ENCODE measurements at regions not wholly inside any gene's neighbourhood (a gene's known extent, or its start where the extent isn't known, plus 50 kb on each side); places are given as distances from the start of the nearest gene placed in this dataset.

GRCh38 chr1:218224101-218224500, 61.0 kb upstream of the RRP15 start:
- 59% methylated on average over 1 of the region's 1 CpG for WGBS
- no peak for DNase-seq (ENCODE audit: low spot score)
- Histone ChIP-seq H3K36me3 (ENCODE audit: control insufficient read depth in 4 of 4, insufficient read depth in 3 of 4, low read depth in 1 of 4, low read length in 3 of 4) (no peaks in the 10 kb centered on the region), H3K27me3 (ENCODE audit: control insufficient read depth in 4 of 4, insufficient read depth in 4 of 4, low read length in 3 of 4) (peaks cover 0 to 5% (median 0%) of the 10 kb centered on the region in 4 donors), H3K27ac (ENCODE audit: low read depth in 1 of 2, low read length in 2 of 2) (no peak overlapping the region), H3K9ac (ENCODE audit: low read depth in 1 of 2, low read length in 2 of 2) (no peak overlapping the region), H3K4me3 (ENCODE audit: low read depth in 1 of 3, low read length in 3 of 3) (no peak overlapping the region), H3K4me1 (ENCODE audit: control insufficient read depth in 4 of 4, insufficient read depth in 4 of 4, low read length in 3 of 4) (no peaks in the 10 kb centered on the region), H3K9me3 (ENCODE audit: control insufficient read depth in 4 of 4, low read length in 3 of 4) (no peaks in the 10 kb centered on the region)
- TF ChIP-seq YY1 (IDR thresholded peaks at IDR 0.05) (no peak), GABPA (IDR thresholded peaks at IDR 0.05 in 1 of 2, conservative IDR thresholded peaks at IDR 0.05 in 1 of 2) (no peak), ZBTB33 (IDR thresholded peaks at IDR 0.05) (no peak), CTCF (IDR thresholded peaks at IDR 0.05; ENCODE audit: low read depth, low read length, missing input control) (no peak), HNF4A (conservative IDR thresholded peaks at IDR 0.05) (no peak), RAD21 (IDR thresholded peaks at IDR 0.05) (no peak), HNF4G (IDR thresholded peaks at IDR 0.05) (no peak), JUND (IDR thresholded peaks at IDR 0.05) (no peak), FOXA2 (IDR thresholded peaks at IDR 0.05) (no peak), EGR1 (IDR thresholded peaks at IDR 0.05; ENCODE audit: low read depth in 2 of 2) (no peak), TAF1 (conservative IDR thresholded peaks at IDR 0.05) (no peak), FOXA1 (IDR thresholded peaks at IDR 0.05) (no peak), MAX (IDR thresholded peaks at IDR 0.05) (no peak), NR2F2 (IDR thresholded peaks at IDR 0.05) (no peak), SP1 (IDR thresholded peaks at IDR 0.05) (no peak), RXRA (IDR thresholded peaks at IDR 0.05) (no peak)
- TF ChIP-seq, protein P1, sequence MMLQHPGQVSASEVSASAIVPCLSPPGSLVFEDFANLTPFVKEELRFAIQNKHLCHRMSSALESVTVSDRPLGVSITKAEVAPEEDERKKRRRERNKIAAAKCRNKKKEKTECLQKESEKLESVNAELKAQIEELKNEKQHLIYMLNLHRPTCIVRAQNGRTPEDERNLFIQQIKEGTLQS (IDR thresholded peaks at IDR 0.05): no peak
- TF ChIP-seq, protein P2, sequence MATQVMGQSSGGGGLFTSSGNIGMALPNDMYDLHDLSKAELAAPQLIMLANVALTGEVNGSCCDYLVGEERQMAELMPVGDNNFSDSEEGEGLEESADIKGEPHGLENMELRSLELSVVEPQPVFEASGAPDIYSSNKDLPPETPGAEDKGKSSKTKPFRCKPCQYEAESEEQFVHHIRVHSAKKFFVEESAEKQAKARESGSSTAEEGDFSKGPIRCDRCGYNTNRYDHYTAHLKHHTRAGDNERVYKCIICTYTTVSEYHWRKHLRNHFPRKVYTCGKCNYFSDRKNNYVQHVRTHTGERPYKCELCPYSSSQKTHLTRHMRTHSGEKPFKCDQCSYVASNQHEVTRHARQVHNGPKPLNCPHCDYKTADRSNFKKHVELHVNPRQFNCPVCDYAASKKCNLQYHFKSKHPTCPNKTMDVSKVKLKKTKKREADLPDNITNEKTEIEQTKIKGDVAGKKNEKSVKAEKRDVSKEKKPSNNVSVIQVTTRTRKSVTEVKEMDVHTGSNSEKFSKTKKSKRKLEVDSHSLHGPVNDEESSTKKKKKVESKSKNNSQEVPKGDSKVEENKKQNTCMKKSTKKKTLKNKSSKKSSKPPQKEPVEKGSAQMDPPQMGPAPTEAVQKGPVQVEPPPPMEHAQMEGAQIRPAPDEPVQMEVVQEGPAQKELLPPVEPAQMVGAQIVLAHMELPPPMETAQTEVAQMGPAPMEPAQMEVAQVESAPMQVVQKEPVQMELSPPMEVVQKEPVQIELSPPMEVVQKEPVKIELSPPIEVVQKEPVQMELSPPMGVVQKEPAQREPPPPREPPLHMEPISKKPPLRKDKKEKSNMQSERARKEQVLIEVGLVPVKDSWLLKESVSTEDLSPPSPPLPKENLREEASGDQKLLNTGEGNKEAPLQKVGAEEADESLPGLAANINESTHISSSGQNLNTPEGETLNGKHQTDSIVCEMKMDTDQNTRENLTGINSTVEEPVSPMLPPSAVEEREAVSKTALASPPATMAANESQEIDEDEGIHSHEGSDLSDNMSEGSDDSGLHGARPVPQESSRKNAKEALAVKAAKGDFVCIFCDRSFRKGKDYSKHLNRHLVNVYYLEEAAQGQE (IDR thresholded peaks at IDR 0.05): no peak

All from liver (tissue), 8 donors.